ENCODE measurements at regions not wholly inside any gene's neighbourhood (a gene's known extent, or its start where the extent isn't known, plus 50 kb on each side); places are given as distances from the start of the nearest gene placed in this dataset.

- TF ChIP-seq EP300 (IDR thresholded peaks at IDR 0.05; ENCODE audit: low read depth in 2 of 2, low read length in 2 of 2) (no peak), EP300 (CRISPR knock-in tag; IDR thresholded peaks at IDR 0.05; ENCODE audit: borderline replicate concordance) (no peak), CTCF (CRISPR knock-in tag; IDR thresholded peaks at IDR 0.05) (no peak), ZFX (CRISPR knock-in tag; IDR thresholded peaks at IDR 0.05; ENCODE audit: low read depth) (no peak), PRDM15 (CRISPR knock-in tag; IDR thresholded peaks at IDR 0.05) (no peak), ESRRA (CRISPR knock-in tag; IDR thresholded peaks at IDR 0.05; ENCODE audit: low read depth) (no peak), FOXM1 (CRISPR knock-in tag; IDR thresholded peaks at IDR 0.05) (no peak), POLR2A (IDR thresholded peaks at IDR 0.05; ENCODE audit: insufficient read depth in 1 of 2, low read depth in 2 of 2, low read length in 2 of 2) (no peak)
Observed at GRCh38 chr9:108234811-108235210, 621.0 kb downstream of the ACTL7B start.

Measured in HepG2 (cell line).